ENCODE measurements at regions not wholly inside any gene's neighbourhood (a gene's known extent, or its start where the extent isn't known, plus 50 kb on each side); places are given as distances from the start of the nearest gene placed in this dataset.

GRCh38 chr3:116563351-116563750 is 118.1 kb upstream of the LSAMP start:
- no peak for TF ChIP-seq TAF1 (IDR thresholded peaks at IDR 0.05; ENCODE audit: borderline replicate concordance, insufficient read depth, low read length)
- no peak for TF ChIP-seq FOXP2 (optimal IDR thresholded peaks at IDR 0.05; ENCODE audit: borderline replicate concordance, extremely low read depth, extremely low read length, insufficient read depth)
- TF ChIP-seq POLR2AphosphoS5 (IDR thresholded peaks at IDR 0.05; ENCODE audit: low read depth, low read length), result no peak
- no peak for TF ChIP-seq SIN3A (IDR thresholded peaks at IDR 0.05; ENCODE audit: borderline replicate concordance, insufficient read depth, low read length)
- no peak for TF ChIP-seq REST (IDR thresholded peaks at IDR 0.05; ENCODE audit: insufficient read depth in 1 of 2, low read depth in 2 of 2, low read length in 2 of 2)

GRCh38 chr3:116566478-116566960 is 121.2 kb upstream of the LSAMP start:
- TF ChIP-seq REST (IDR thresholded peaks at IDR 0.05; ENCODE audit: insufficient read depth in 1 of 2, low read depth in 2 of 2, low read length in 2 of 2) (no peak), POLR2AphosphoS5 (IDR thresholded peaks at IDR 0.05; ENCODE audit: low read depth, low read length) (no peak), TAF1 (IDR thresholded peaks at IDR 0.05; ENCODE audit: borderline replicate concordance, insufficient read depth, low read length) (no peak), SIN3A (IDR thresholded peaks at IDR 0.05; ENCODE audit: borderline replicate concordance, insufficient read depth, low read length) (no peak), FOXP2 (optimal IDR thresholded peaks at IDR 0.05; ENCODE audit: borderline replicate concordance, extremely low read depth, extremely low read length, insufficient read depth) (no peak)

- TF ChIP-seq SIN3A (IDR thresholded peaks at IDR 0.05; ENCODE audit: borderline replicate concordance, insufficient read depth, low read length), result no peak
- TF ChIP-seq TAF1 (IDR thresholded peaks at IDR 0.05; ENCODE audit: borderline replicate concordance, insufficient read depth, low read length), result no peak
- no peak for TF ChIP-seq POLR2AphosphoS5 (IDR thresholded peaks at IDR 0.05; ENCODE audit: low read depth, low read length)
- TF ChIP-seq FOXP2 (optimal IDR thresholded peaks at IDR 0.05; ENCODE audit: borderline replicate concordance, extremely low read depth, extremely low read length, insufficient read depth), result no peak
- no peak for TF ChIP-seq REST (IDR thresholded peaks at IDR 0.05; ENCODE audit: insufficient read depth in 1 of 2, low read depth in 2 of 2, low read length in 2 of 2)
Observed at GRCh38 chr3:116569611-116570010, 124.3 kb upstream of the LSAMP start.

- TF ChIP-seq REST (IDR thresholded peaks at IDR 0.05; ENCODE audit: insufficient read depth in 1 of 2, low read depth in 2 of 2, low read length in 2 of 2) (peak; percentile 74 to 94), SIN3A (IDR thresholded peaks at IDR 0.05; ENCODE audit: borderline replicate concordance, insufficient read depth, low read length) (no peak)
Observed at GRCh38 chr3:116579840-116580239, 129.7 kb upstream of the TUSC7 start.

GRCh38 chr3:116586285-116586944 is 123.2 kb upstream of the TUSC7 start:
- no peak for TF ChIP-seq FOXP2 (optimal IDR thresholded peaks at IDR 0.05; ENCODE audit: borderline replicate concordance, extremely low read depth, extremely low read length, insufficient read depth)
- no peak for TF ChIP-seq POLR2AphosphoS5 (IDR thresholded peaks at IDR 0.05; ENCODE audit: low read depth, low read length)
- no peak for TF ChIP-seq REST (IDR thresholded peaks at IDR 0.05; ENCODE audit: insufficient read depth in 1 of 2, low read depth in 2 of 2, low read length in 2 of 2)
- TF ChIP-seq TAF1 (IDR thresholded peaks at IDR 0.05; ENCODE audit: borderline replicate concordance, insufficient read depth, low read length), result no peak
- no peak for TF ChIP-seq SIN3A (IDR thresholded peaks at IDR 0.05; ENCODE audit: borderline replicate concordance, insufficient read depth, low read length)
